Hepatocyte (in vitro differentiated cells): ENCODE measurements at regions not wholly inside any gene's neighbourhood (a gene's known extent, or its start where the extent isn't known, plus 50 kb on each side); places are given as distances from the start of the nearest gene placed in this dataset.

Experiments
- CTCF ChIP-seq: fragments of 200-600 bp; sonication (generic); IDR thresholded peaks from 2 replicates; pipeline ENCODE4 v1.5.1; 2016; ENCODE audit warnings: antibody characterized with exemption, mild to moderate bottlenecking; ENCODE audit not compliant: poor library complexity
- EZH2 ChIP-seq: fragments of 200-600 bp; sonication (generic); IDR thresholded peaks from 2 replicates; pipeline ENCODE4 v1.6.1; 2016; ENCODE audit warnings: antibody characterized with exemption, mild to moderate bottlenecking, borderline replicate concordance

GRCh38 chr7:68712956-68713495 lies 885.2 kb upstream of the AUTS2 start:
- TF ChIP-seq EZH2, result no peak
- no peak for TF ChIP-seq CTCF
